GM21825 (cell line): ENCODE measurements at regions not wholly inside any gene's neighbourhood (a gene's known extent, or its start where the extent isn't known, plus 50 kb on each side); places are given as distances from the start of the nearest gene placed in this dataset.
"Not testable (repeated sequence)": the region's sequence is repeated elsewhere in the genome, so short reads cannot be mapped to it uniquely, and the experiment has no call there.

ENCODE experiments used
- ATAC-seq: cut with Tn5 transposase; IDR thresholded peaks from one replicate; pipeline ENCODE4 v1.9.1; 2021; ENCODE audit warnings: mild to moderate bottlenecking, moderate library complexity; ENCODE audit not compliant: unreplicated experiment

DNA sequence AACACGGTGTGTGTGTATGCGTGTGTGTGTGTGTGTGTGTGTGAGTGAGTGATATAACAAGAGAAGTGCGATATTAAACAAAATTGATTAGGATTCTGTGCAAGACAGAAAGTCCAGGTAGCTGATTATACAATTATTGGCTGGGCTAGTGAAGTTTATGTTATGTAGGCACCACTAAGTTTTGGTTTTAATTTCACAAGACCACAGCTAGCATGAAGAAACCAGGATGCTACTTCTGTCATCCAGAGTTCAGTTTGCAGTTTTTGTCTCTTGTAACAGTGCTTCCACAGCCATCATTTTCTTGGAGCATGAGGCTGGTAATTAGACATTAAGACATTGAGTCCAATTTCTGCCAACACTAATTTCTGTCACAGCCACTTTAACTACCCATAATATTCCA, 1590.2 kb upstream of the B3GALT2 start:
- no peak for ATAC-seq

DNA sequence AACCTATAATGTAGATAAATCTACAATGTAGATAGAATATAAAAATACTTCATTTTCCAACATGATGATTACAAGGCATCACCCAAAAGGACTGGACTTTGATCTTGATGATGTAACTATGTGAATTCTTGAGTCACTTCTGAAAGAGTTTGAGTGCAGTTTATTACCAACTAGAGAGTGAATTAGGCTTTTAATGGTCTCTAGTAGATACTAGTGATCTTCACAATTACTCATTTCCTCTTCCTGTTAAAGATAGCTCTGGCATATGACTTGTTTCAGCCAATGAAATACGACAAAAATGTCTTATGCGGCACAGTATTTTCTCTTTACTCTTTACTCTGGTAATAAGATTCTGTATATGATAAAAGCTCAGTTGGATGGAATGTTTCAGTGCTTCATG, 1588.1 kb upstream of the B3GALT2 start:
- no peak for ATAC-seq

DNA sequence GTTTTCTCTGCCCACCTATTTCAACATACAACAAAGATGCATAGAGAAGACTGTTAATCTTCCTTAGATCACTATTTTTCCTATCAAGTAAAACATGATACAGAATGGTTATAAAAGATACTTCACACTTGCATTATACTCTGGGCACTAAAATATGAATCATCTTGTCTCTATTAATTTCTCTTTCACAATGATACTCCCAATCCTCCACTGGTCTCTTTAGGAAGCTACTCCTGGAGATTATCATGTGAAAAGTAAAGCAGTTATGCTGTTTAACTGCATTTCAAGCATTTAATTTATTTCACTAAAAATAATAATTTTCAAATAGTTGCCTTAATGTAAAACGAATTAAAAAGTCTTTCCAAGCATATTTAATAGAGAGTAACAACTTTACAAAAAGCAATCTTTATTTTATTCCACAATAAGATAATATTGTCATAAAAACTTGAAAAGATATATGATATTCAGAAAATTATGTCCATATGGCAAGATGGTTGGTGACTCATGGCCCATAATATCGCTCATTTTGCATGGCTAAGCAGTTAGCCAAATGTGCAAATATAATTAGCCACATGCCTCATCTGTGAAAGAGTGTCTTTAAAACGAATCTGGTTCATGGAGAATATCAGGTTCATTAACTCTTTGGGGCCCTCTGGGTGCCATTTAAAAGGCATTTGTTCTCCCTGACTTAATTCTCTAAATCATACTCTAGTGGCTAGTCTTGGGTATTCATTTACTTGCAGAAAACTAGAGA, 1569.0 kb upstream of the B3GALT2 start:
- ATAC-seq = no peak

DNA sequence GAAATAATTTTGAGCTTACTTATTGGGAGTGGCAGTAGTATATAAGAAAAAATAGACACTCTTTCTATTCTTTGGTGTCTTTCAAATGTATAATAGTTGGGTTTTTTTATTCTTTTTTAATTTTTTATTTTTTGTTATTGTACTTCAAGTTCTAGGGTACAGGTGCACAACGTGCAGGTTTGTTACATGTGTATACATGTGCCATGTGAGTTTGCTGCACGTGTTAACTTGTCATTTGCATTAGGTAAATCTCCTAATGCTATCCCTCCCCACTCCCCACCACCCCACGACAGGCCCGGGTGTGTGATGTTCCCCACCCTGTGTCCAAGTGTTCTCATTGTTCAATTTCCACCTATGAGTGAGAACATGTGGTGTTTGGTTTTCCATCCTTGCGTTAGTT, 1552.4 kb upstream of the B3GALT2 start:
- not testable (repeated sequence) for ATAC-seq

DNA sequence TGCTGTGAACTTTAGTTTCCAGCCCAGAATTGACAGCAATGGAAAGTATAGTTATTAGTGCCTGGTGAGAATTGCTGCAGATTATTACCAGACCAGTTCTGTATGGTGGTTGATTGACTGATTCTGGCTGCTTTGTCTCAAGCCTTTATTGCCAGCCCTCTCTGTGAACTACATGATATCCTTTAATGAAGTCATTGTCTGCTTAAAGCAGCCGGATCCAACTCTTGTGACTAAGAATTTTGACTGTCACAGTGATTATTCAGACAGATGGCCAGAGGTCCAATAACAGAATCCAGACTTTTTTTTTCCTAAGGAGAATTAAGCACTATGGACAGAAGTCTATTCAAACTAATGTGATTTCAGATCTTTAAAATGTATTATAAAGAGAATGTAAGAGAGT, 1548.6 kb upstream of the B3GALT2 start:
- ATAC-seq = no peak

DNA sequence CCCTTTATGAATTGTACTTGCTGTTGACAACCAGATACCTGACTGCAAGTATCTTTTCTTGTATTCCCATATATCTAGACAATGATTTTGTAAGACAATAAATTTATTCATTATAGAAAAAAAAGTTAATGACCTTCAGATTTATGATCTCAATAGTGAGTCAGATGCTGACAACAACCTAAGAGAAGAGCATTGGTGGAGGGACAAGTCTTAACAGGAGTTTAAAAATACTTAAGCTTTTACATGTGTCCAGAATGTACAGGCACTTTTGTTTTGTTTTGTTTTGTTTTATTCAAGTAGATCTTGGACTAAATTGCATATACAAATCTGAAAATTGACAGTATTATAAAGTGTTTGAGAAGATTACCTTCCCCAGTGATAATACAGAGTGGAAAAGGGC, 1544.6 kb upstream of the B3GALT2 start:
- ATAC-seq = no peak

DNA sequence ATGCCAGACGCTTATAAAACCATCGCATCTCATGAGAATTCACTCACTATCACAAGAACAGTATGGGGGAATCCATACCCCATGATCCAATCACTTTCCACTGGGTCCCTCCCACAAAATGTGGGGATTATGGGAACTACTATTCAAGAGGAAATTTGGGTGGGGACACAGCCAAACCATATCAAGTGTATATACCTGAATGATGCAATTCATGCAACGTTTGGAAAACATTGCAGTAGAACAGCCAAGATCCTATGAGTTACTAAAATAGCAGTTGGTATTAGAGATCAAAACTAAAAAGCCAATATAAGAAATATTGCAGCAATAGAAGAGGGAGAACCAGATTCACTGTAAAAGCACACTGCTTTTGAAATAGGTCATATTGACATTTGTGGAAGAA, 1543.9 kb upstream of the B3GALT2 start:
- no peak for ATAC-seq

DNA sequence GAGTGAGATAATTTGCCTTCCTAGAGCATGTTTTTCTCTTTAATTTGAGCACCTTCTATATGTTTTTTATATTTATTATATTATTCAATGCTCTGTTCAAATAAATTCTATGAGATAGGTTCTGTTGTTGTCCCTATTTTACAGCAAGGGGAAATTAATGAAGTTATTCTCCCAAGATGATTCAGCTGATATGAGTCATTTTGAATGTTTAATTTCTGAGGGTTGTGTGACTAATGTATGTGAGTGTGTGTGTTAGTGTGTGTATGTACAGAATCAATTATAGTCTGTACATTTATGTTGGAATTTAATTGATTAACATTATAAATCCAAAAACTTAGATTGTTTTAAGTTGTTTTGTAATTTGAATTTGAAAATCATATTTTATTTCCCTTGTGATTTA, 1536.7 kb upstream of the B3GALT2 start:
- no peak for ATAC-seq

DNA sequence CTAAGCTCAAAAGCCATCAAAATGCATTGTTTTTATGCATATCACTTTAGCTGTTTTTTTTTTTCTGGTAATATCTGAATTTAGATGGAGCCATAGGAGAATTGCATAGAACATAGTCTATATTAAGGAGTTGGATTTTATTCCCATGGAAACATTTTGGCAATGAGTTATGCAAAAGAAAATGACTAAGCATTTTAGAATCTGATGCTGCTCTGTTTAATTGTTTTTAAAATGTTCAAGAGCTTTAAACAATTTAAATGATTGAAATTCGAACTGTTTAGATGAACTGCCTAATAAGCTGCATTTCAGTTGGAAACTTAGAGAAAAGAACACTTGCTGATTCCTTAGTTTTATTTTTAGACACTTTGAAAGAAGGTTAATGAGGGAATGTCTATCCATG, 1531.5 kb upstream of the B3GALT2 start:
- no peak for ATAC-seq

DNA sequence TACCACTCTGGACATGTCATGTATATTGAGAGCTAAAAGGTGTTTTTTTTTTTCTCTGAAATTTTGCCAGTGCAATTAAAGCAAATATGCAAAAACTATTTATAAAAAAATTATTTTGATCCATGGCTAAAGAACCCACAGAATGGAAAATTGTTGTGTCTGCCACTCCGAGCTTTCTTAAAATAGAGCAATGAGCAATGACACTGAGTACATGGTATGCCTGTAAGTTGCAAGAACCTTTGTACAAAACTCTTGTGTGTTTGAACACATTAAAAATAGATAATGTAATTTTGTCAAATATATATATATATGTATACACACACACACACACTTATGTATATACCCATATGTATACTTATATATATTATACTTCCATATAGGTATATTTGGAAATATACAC, 1530.9 kb upstream of the B3GALT2 start:
- no peak for ATAC-seq

DNA sequence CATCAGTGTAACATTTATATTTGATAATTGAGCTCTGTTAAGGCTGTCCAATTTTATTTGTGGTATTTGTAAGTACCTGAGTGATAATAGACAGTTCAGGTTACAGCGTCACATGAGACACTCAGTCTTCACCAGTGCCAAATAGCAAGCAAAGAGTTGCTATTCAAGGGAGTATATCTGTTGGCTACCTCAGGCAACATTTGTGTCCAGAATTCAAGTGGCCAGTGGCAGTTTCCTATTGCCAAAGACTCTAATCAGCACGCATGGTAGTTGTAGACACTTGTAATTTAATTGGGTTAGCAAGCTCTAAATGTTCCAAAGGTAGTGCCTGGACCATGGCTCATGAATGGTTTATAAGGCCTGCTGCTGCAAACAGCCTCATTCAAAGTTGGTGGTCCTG, 1524.3 kb upstream of the B3GALT2 start:
- no peak for ATAC-seq

DNA sequence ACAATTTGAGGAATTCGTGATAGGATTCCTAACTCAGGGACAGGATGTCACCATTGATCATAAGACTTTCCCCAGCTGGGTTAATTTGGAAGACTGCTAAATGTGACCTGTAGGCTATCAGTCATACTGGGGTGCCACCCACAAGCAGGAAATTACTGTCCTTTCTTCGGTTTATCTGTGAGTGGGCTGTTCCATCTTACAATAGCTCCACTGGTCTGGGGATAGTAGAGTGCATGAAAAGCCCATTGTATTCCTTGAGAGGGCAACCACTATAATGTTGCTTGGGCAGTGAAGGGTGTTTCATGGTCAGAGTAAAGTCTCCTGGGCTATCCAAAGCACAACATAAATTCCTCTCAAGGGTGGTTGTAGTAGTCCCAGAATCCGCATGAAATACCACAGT, 1523.0 kb upstream of the B3GALT2 start:
- ATAC-seq = no peak

DNA sequence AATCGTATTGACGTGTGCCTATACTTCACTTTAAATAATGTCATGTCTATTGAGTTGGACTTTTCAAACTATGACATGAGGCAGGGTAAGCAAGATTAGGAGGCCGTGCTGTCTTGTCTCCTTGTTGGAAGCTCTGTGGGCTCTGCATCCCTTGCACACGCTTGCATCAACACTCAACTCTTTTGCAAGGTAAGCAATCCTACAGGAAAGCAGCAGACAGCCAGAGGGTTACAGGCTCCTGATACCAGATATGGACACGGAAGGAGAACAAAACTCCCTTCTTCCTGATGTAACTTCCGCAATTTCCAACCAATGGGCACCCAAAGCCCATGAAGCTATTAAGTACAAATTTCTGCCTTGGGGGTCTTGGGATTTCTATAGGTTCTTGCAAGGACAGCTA, 1520.7 kb upstream of the B3GALT2 start:
- ATAC-seq = no peak

DNA sequence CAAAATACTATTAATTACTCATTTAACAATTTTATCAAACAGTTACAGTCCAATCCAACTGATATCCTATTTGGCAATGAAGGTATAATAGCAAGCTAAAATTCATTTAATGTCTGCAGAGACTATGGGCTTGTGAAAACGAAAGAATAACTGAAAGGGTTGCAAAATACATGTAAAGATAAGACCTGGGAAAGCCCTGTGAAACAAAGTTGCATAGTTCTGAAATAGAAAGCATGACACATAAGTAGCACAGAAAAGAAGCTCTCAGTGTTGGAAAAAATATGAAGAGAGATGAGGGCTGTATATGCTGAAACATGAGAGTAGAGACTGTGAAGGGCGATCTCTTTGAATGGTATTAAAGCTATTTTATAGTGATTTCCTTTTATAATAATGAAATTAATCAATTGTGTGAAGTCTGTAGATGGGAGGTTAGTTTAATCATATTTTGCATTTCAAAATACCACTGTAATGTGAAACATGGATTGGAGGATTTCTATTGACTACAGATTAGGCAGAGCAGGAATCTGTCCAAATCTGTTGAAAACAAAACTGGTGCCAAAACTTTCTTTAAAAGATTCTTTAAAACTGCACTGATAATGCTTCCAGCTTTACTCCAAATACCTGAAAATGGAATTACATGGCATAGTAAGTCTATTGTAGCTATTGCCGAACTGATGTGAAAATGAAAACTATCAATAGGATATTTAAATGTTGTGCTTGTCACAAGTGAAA, 1518.9 kb upstream of the B3GALT2 start:
- ATAC-seq = peak; percentile 74

DNA sequence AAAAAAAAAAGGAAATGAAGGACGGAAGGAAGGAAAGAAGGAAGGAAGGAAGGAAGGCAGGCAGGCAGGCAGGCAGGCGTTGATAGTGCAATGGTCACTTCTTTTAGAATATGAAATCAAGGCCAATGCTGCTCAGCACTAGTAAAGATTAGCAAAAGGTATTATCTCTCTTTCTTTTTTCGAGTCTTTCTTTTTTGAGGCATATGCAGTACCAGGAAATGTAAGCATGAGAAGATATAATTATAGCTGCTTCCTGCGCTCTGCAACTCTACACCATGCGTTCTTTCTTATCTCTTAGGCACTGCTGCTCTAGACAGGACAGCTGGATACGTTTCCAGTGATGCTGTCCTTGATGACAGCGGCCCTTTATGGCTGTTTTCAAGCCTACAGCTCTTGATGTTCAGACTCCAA, 1512.5 kb upstream of the B3GALT2 start:
- no peak for ATAC-seq

DNA sequence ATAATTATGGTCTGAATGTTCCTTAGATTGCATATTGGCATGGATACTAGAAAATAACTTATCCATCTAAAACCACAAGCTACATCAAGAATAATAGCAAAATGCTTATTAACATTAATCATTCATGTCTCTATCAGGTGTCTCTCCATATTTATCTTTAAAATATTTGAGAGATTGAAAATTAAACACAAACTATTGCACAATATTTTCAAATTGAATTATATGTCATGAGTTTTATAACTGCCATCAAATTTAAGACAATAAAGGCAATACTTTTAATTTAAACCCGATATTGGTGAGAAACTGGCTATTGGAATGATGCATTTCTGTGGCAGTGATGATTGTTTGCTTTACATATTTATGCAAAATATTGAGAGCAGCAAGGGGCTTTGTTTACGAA, 1506.8 kb upstream of the B3GALT2 start:
- ATAC-seq = no peak

DNA sequence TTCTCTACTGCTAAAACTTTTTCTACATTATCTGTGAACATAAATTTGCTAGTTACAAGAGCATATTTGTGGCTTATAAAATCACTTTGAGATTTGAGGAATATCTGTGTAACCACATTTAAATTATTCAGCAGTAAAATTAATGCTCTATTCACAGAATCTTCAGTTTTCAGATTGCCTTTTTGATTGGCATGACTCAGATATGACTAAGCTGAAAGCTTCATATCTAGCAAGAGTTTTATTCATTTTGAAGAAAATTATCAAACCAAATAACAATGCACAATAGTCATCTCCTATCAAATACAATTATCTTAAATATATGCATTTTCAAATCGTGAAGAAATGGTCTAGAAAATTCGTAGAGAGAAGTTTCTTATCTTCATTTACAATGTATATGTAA, 1498.2 kb upstream of the B3GALT2 start:
- ATAC-seq = no peak

DNA sequence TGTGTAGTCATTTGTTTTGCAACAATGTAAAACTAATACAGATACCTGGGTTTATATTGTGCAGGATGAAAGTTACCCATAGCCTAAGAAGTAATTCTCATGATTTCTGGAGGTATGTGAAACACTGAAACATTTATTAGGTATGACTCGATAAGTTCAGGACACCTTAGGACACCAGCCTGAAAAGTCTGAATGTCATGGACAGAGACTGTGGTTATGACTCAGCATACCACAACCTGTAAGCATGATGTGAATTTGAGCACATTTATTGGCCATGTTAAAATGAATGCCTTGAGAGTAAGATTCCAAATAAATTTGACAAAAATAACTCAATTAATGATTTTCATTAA, 1471.7 kb upstream of the B3GALT2 start:
- ATAC-seq = no peak

DNA sequence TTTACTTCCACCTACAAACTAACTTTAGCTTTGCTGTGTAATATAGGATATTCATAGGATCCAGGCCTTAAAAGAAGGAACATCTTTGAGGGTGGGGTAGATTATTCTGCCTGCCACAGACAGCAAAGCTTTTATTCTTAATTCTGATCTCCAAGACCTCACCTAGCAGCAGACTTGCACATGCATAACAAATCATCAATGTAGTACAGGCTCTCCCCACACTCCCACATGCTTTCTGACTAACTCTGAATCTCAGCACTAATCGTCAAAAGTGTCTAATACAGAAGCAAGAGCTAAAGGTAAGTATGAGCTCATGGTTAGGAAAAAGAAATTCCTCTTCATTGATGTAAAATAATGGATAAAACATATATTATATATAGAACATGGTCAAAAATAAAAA, 1468.5 kb upstream of the B3GALT2 start:
- no peak for ATAC-seq

DNA sequence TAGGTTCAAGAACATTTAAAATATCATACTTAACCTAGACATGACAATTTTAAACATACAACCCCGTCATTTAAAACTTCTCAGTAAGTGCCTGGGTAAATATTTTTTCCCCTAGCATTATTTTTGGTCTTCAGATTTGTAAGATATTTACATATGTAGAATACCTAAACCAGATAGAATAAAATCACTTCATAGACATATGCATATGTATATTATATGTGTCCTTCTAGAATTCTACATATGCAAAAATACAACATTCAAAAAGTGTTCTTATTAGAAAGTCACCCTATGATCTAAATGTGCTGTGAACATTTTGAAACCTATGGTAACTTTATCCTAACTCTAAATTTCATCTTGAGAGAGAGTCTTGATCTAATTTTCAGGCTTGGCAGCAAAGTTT, 1467.0 kb upstream of the B3GALT2 start:
- no peak for ATAC-seq

DNA sequence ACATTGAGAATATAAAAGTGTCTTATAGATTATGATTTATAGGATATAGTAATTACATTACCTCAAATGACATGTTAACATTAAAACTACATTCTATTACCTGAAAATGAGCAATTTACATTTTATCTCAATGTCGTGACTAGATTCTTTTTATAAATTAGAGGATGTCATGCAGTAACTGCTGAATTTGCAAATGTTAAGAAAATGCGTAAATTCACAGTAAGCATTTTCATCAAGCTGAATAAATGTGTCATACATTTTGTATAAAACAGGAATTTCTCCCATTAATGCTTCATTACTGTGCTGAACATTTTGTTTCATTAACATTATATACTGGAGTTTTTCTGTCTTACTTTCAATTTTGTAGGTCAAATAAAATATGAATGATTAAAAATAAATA, 1460.7 kb upstream of the B3GALT2 start:
- no peak for ATAC-seq

DNA sequence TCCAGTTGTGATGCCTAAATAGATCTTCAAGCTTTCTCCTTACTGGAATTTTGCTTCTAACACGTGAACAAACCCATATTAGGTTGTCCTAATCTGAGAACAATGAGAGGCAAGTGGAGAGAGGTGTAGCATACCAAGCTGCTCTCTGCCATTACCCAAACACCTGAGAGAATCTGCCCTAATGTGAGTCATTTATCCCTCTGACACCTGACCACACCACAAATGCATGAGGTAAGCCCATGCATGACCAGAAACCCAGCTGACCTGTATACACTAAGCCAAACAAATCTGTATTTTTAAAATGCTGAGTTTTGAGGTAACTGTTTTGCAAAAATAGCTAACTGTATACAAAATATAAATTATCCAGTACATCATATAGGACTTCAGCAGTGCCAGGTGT, 1458.1 kb upstream of the B3GALT2 start:
- ATAC-seq = no peak

DNA sequence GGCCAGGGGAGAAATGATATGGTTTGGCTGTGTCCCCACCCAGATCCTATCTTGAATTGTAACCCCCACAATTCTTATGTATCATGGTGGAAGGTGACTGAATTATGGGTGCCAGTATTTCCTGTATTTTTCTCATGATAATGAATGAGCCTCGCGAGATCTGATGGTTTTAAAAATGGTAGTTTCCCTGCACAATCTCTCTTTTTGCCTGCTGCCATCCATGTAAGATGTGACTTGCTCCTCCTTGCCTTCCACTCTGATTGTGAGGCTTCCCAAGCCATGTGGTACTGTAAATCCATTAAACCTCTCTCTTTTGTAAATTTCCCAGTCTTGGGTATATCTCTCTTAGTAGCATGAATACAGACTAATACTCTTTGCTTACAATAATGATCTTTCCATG, 1453.9 kb upstream of the B3GALT2 start:
- ATAC-seq = no peak
